ENCODE measurements at regions not wholly inside any gene's neighbourhood (a gene's known extent, or its start where the extent isn't known, plus 50 kb on each side); places are given as distances from the start of the nearest gene placed in this dataset.

- no peak for TF ChIP-seq CTCF (IDR thresholded peaks at IDR 0.05; ENCODE audit: low read depth, low read length)
- TF ChIP-seq EZH2phosphoT487 (IDR thresholded peaks at IDR 0.05; ENCODE audit: low read depth): no peak
These were observed 356.7 kb downstream of the BCKDHB start for GRCh38 chr6:80463197-80463596.
